Left renal pelvis (tissue), 4 donors: ENCODE measurements at regions not wholly inside any gene's neighbourhood (a gene's known extent, or its start where the extent isn't known, plus 50 kb on each side); places are given as distances from the start of the nearest gene placed in this dataset.
"Not testable (repeated sequence)": the region's sequence is repeated elsewhere in the genome, so short reads cannot be mapped to it uniquely, and the experiment has no call there.

Experiments
- DNase-seq, 4 donors: peaks; one replicate each; pipeline ENCODE4 v3.0.0-alpha.2; 2013; ENCODE audit warnings: low read depth in 4 of 4, low spot score in 3 of 4

GRCh38 chr20:50323777-50324775, 133.4 kb downstream of the CEBPB start:
- no peak for DNase-seq

GRCh38 chr20:50325215-50325614, 134.6 kb downstream of the CEBPB start:
- DNase-seq = no peak

- no peak for DNase-seq
Observed at GRCh38 chr20:50325651-50326050, 135.0 kb downstream of the CEBPB start.

GRCh38 chr20:50327666-50328065, 137.0 kb downstream of the CEBPB start:
- no peak for DNase-seq

- no peak for DNase-seq
Observed at GRCh38 chr20:50328222-50328979, 137.8 kb downstream of the CEBPB start.

GRCh38 chr20:50328996-50329898, 138.6 kb downstream of the CEBPB start:
- DNase-seq = no peak

- no peak for DNase-seq
Observed at GRCh38 chr20:50329981-50330503, 139.4 kb downstream of the CEBPB start.

GRCh38 chr20:50330504-50331313, 140.1 kb downstream of the CEBPB start:
- DNase-seq = no peak

GRCh38 chr20:50331469-50332363, 141.1 kb downstream of the CEBPB start:
- no peak for DNase-seq

GRCh38 chr20:50332491-50332980, 141.9 kb downstream of the CEBPB start:
- no peak for DNase-seq

- no peak for DNase-seq
Observed at GRCh38 chr20:50333131-50333670, 142.6 kb downstream of the CEBPB start.

GRCh38 chr20:50333812-50334211, 143.2 kb downstream of the CEBPB start:
- DNase-seq = no peak

GRCh38 chr20:50334512-50334911, 143.9 kb downstream of the CEBPB start:
- not testable (repeated sequence) for DNase-seq

GRCh38 chr20:50335105-50335504, 144.5 kb downstream of the CEBPB start:
- no peak for DNase-seq

GRCh38 chr20:50335866-50336265, 145.2 kb downstream of the CEBPB start:
- DNase-seq = no peak

GRCh38 chr20:50336661-50337060, 146.0 kb downstream of the CEBPB start:
- DNase-seq = no peak

- DNase-seq = no peak
Observed at GRCh38 chr20:50337521-50338466, 147.2 kb downstream of the CEBPB start.
